Lower leg skin (tissue), 4 donors: ENCODE measurements at regions not wholly inside any gene's neighbourhood (a gene's known extent, or its start where the extent isn't known, plus 50 kb on each side); places are given as distances from the start of the nearest gene placed in this dataset.

Experiments used
- DNase-seq, 2 donors: peaks; one replicate each; pipeline ENCODE4 v3.0.0-alpha.2; 2019; ENCODE audit warnings: low spot score in 2 of 2
- H3K4me3 ChIP-seq: fragments of 200-600 bp; sonication (generic); 2 replicates; pipeline ENCODE4 v1.5.1; 2017; ENCODE audit warnings: mild to moderate bottlenecking, low read depth; ENCODE audit not compliant: poor library complexity, severe bottlenecking
- POLR2A ChIP-seq, 2 donors: fragments of 450-650 bp; IDR thresholded peaks; one replicate each; pipeline ENCODE4 v1.6.1; 2016 to 2017; ENCODE audit warnings: antibody characterized with exemption in 2 of 2, mild to moderate bottlenecking in 1 of 2, moderate library complexity in 1 of 2
- WGBS, 2 donors: methylation state at CpG; one replicate each; pipeline ENCODE4 v1.1.5; 2018; 5-methylcytosine and 5-hydroxymethylcytosine counted together
- intact Hi-C: fragments of 100-400 bp; cut with DNase I; formaldehyde crosslinking; loops from one replicate; pipeline ENCODE4 v1.15.0; 2023; ENCODE audit warnings: low total_unique reads
- TF ChIP-seq, protein P1 (sequence below), 3 donors: fragments of 450-650 bp; IDR thresholded peaks; one replicate each; pipeline ENCODE4 v1.5.1; 2016; ENCODE audit warnings: antibody characterized with exemption in 3 of 3, mild to moderate bottlenecking in 3 of 3, moderate library complexity in 2 of 3

DNA sequence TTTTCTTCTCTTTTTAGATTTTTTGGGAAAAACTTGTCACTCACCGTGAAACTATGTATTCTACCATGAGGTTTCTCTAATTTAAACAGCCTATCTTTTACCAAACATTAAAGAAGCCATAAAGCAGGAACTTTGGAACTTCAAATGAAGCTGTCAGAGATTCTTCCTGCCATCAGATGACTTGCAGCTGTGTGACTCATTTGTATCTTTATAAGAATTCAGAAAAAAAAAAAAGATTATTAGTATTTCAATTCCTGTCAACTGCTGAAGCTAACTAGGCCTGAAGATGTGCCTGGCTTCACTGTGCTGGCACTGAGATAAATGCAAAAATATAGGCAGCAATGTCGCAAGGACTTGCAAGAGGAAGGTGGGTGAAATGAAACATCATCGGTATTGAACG, 1399.1 kb upstream of the PIK3C3 start:
- 44 to 45% methylated on average over 4 of the region's 4 CpGs for WGBS, 2 donors
- no peak overlapping the region for H3K4me3 ChIP-seq
- no peak for DNase-seq
- intact Hi-C loops: no loop called here
- TF ChIP-seq, protein P1, sequence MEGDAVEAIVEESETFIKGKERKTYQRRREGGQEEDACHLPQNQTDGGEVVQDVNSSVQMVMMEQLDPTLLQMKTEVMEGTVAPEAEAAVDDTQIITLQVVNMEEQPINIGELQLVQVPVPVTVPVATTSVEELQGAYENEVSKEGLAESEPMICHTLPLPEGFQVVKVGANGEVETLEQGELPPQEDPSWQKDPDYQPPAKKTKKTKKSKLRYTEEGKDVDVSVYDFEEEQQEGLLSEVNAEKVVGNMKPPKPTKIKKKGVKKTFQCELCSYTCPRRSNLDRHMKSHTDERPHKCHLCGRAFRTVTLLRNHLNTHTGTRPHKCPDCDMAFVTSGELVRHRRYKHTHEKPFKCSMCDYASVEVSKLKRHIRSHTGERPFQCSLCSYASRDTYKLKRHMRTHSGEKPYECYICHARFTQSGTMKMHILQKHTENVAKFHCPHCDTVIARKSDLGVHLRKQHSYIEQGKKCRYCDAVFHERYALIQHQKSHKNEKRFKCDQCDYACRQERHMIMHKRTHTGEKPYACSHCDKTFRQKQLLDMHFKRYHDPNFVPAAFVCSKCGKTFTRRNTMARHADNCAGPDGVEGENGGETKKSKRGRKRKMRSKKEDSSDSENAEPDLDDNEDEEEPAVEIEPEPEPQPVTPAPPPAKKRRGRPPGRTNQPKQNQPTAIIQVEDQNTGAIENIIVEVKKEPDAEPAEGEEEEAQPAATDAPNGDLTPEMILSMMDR (IDR thresholded peaks at IDR 0.05): no peak
- TF ChIP-seq POLR2A (IDR thresholded peaks at IDR 0.05): no peak

DNA sequence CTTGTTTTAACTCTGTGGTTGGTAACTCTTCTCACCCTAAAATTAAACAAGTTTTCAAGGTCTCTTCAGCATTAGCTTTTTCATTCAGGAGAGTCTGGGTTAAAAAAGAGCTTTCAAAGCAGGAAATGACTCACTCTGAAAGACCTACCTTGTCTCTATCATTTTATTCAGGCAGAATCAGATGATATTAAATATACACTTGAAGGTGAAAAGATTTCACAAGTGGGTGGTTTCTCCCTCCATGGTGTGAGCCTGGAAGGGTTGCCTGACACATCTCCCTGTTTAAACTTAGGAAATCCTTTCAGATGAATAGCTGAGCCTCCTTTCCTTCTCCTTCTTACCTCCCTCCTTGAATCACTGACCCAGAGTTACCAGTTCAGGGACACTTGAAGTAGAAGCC, 1402.0 kb upstream of the PIK3C3 start:
- intact Hi-C loops: no loop called here
- TF ChIP-seq, protein P1 (IDR thresholded peaks at IDR 0.05): no peak
- no peak for TF ChIP-seq POLR2A (IDR thresholded peaks at IDR 0.05)

DNA sequence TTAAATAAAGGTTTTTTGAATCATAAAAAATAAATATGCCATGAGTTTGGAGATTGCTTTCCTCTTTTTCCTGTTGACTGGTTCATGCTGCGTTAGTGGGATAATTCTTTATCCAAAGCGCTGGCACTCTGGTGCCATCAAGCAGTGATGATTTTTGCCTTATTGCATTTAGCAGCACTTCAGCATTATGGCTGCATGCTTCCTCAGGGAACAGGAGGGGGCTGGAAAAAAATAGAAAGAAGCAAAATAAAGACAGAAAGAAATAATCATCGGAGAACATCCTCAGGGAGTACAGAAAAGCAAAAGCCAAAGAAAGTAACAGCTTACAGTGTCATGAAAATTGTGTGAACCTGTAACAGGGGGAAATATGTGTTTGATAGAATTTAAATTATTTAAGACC, 1408.2 kb upstream of the PIK3C3 start:
- DNase-seq: no peak
- WGBS, 2 donors: 79 to 85% methylated on average over 3 of the region's 3 CpGs
- intact Hi-C loops: no loop called here
- TF ChIP-seq POLR2A (IDR thresholded peaks at IDR 0.05): no peak
- TF ChIP-seq, protein P1 (IDR thresholded peaks at IDR 0.05): no peak
- no peak overlapping the region for H3K4me3 ChIP-seq

More for the DNA sequence above, 1402.0 kb upstream of the PIK3C3 start:
- no peak overlapping the region for H3K4me3 ChIP-seq
- no peak for DNase-seq

DNA sequence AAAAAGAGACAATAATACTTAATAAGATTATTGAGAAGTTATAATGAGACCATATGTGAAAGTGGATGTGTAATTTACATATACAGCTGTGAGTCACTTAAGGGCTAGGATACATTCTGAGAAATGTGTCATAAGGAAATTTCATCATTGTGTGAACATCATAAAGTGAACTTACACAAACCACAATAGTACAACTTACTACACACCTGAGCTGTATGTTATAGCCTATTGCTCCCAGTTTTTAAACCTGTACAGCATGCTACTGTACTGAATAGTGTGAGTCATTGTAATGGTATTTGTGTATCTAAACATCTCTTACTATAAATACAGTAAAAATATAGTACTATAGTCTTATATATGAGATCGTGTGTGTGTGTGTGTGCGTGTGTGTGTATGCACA, 1420.3 kb upstream of the PIK3C3 start:
- DNase-seq: no peak
- WGBS, 2 donors: 26 to 67% methylated on average over 2 of the region's 2 CpGs
- TF ChIP-seq POLR2A (IDR thresholded peaks at IDR 0.05): no peak
- TF ChIP-seq, protein P1 (IDR thresholded peaks at IDR 0.05): no peak
- no peak overlapping the region for H3K4me3 ChIP-seq
- intact Hi-C loops: loop anchor here (10.0 kb wide), 1 partner anchor 80 kb away; no protein-coding TSS in a partner anchor

DNA sequence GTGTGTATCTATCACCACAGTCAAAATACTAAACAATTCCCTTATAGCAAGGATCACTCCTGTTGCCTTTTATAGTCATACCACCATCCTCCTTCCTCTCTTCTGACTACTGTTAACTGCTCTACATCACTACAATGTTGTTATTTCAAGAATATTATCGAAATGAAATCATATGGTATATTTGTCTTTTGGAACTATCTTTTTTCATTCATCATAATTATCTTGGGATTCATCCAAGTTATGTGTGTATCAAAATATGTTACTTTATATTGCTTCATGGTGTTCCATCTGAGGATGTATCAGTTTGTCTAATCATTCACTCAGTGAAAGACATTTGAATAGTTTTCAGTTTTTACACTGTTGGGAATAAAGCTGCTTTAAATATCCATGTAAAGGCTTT, 1423.0 kb upstream of the PIK3C3 start:
- WGBS, 2 donors: 38 to 50% methylated on average over 1 of the region's 1 CpG
- intact Hi-C loops: loop anchor here (10.0 kb wide), 1 partner anchor 83 kb away; no protein-coding TSS in a partner anchor
- no peak for TF ChIP-seq POLR2A (IDR thresholded peaks at IDR 0.05)
- TF ChIP-seq, protein P1 (IDR thresholded peaks at IDR 0.05): no peak
- DNase-seq: no peak
- no peak overlapping the region for H3K4me3 ChIP-seq

DNA sequence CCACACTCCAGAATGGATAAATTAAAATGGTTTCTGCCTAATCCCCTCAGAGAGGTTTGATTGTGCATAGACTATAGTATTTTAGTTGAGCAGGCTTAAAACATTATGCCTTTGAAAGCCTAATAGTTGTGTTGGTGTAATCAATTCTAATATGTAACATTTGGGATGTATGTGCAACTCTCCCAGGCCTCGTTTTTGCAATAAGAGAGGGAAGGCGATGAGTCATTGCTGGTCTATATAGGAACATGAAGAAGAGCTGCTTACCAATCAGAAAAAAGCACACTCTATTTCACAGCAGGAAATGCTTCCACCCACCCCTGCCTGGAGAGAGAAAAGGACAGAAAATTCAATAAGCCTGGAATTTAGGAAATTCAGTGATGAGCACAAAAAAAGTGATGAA, 1424.0 kb upstream of the PIK3C3 start:
- TF ChIP-seq POLR2A (IDR thresholded peaks at IDR 0.05): no peak
- TF ChIP-seq, protein P1 (IDR thresholded peaks at IDR 0.05): no peak
- WGBS, 2 donors: 53 to 62% methylated on average over 2 of the region's 2 CpGs
- no peak for DNase-seq
- no peak overlapping the region for H3K4me3 ChIP-seq
- intact Hi-C loops: loop anchor here (10.0 kb wide), 1 partner anchor 84 kb away; no protein-coding TSS in a partner anchor
